ENCODE measurements at regions not wholly inside any gene's neighbourhood (a gene's known extent, or its start where the extent isn't known, plus 50 kb on each side); places are given as distances from the start of the nearest gene placed in this dataset.

DNA sequence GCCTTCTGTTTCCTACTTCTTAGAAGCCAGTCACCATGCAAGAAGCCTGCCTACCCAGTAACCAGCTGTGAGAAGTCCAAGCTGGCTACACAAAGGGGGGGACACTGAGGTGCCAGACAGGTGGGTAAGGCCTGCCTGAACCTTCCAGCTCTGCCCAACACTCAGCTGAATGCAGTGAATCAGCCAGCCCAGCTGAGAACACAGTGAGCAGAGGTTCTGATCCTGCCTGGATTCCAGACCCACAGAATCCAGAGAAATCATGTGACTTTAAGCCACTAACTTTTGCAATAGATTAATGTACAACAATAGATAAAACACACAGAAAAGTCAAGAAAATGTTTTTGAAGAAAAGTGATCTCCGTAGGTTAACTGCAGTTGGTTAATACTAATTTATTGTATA lies 151.7 kb downstream of the EFNB2 start:
- peaks cover 6 to 16% of the 10 kb centered on the region in 2 donors for H3K4me1 ChIP-seq (ENCODE audit: control insufficient read depth in 2 of 2, insufficient read depth in 1 of 2, low read depth in 1 of 2, low read length in 2 of 2)
- H2AFZ ChIP-seq (ENCODE audit: low read length), result no peak overlapping the region
- H3K27me3 ChIP-seq (ENCODE audit: control insufficient read depth in 3 of 3, insufficient read depth in 3 of 3, low read depth in 1 of 3, low read length in 3 of 3), result no peaks in the 10 kb centered on the region
- no peak overlapping the region for H3K9ac ChIP-seq (ENCODE audit: low read depth, low read length, poor library complexity)
- no peak overlapping the region for H2BK120ac ChIP-seq (ENCODE audit: low read depth, low read length)
- H3K79me1 ChIP-seq (ENCODE audit: low read depth, low read length), result no peaks in the 10 kb centered on the region
- no peak overlapping the region for H4K91ac ChIP-seq (ENCODE audit: low read depth, low read length, poor library complexity)
- H3K4me2 ChIP-seq (ENCODE audit: insufficient read depth, low read length, poor library complexity, severe bottlenecking), result no peak overlapping the region
- no peak overlapping the region for H2AK5ac ChIP-seq (ENCODE audit: low read depth, low read length)
- no peak overlapping the region for H2BK12ac ChIP-seq (ENCODE audit: low read length)
- WGBS, 2 donors (ENCODE audit: extremely low coverage in 2 of 2, insufficient read length in 2 of 2, insufficient replicate concordance in 1 of 2), result no CpG with 5 or more reads among the region's 1 CpG
- H3K36me3 ChIP-seq (replicated peaks in 1 of 2; ENCODE audit: control insufficient read depth in 2 of 2, insufficient read depth in 2 of 2, low read length in 2 of 2), result no peaks in the 10 kb centered on the region
- no peak overlapping the region for H3K14ac ChIP-seq (ENCODE audit: low read length)
- no peak overlapping the region for H3K4ac ChIP-seq (ENCODE audit: low read length)
- no peak overlapping the region for H3K27ac ChIP-seq (replicated peaks; ENCODE audit: low read length)
- H2BK15ac ChIP-seq (ENCODE audit: low read length), result no peak overlapping the region
- no peak overlapping the region for H3K4me3 ChIP-seq (ENCODE audit: low read length in 2 of 2)
- no peak overlapping the region for H3K18ac ChIP-seq (ENCODE audit: low read length)
- DNase-seq (ENCODE audit: low spot score), result no peak
- no peak overlapping the region for H2BK5ac ChIP-seq (ENCODE audit: low read length)
- H3K9me3 ChIP-seq (replicated peaks in 1 of 2; ENCODE audit: control insufficient read depth in 2 of 2, insufficient read depth in 1 of 2, low read depth in 1 of 2, low read length in 2 of 2), result peaks cover 2 to 4% of the 10 kb centered on the region in 2 donors
- no peak overlapping the region for H3K23ac ChIP-seq (ENCODE audit: low read depth, low read length, poor library complexity)
- H4K8ac ChIP-seq (ENCODE audit: low read depth, low read length), result no peak overlapping the region

DNA sequence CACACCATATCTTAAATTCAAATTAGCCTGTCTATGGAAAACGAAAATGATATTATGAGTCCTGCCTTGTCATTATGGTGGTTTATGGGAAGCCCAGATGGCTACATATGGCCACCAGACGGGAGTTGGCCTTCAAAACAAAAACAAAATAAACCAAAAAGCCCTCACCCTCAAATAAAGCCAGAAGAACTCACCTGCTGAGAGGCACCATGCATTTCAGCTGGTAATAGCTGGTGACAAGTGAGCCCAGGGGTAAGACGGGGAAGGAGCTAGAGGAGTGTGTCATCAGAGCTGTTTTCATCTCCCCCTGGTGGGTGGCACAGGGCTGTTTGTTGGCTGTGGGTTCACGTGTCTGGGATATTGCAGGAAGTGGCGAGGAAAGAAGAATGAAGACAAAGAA lies 152.9 kb downstream of the EFNB2 start:
- Histone ChIP-seq H3K4me1 (ENCODE audit: control insufficient read depth in 2 of 2, insufficient read depth in 1 of 2, low read depth in 1 of 2, low read length in 2 of 2) (peaks cover 6 to 16% of the 10 kb centered on the region in 2 donors), H3K14ac (ENCODE audit: low read length) (no peak overlapping the region), H3K9ac (ENCODE audit: low read depth, low read length, poor library complexity) (no peak overlapping the region), H3K9me3 (replicated peaks in 1 of 2; ENCODE audit: control insufficient read depth in 2 of 2, insufficient read depth in 1 of 2, low read depth in 1 of 2, low read length in 2 of 2) (peaks cover 0 to 1% of the 10 kb centered on the region in 2 donors), H2BK15ac (ENCODE audit: low read length) (no peak overlapping the region), H3K27ac (replicated peaks; ENCODE audit: low read length) (no peak overlapping the region), H3K79me1 (ENCODE audit: low read depth, low read length) (no peaks in the 10 kb centered on the region), H2BK5ac (ENCODE audit: low read length) (no peak overlapping the region), H3K4ac (ENCODE audit: low read length) (no peak overlapping the region), H4K91ac (ENCODE audit: low read depth, low read length, poor library complexity) (no peak overlapping the region), H3K27me3 (ENCODE audit: control insufficient read depth in 3 of 3, insufficient read depth in 3 of 3, low read depth in 1 of 3, low read length in 3 of 3) (no peaks in the 10 kb centered on the region), H3K23ac (ENCODE audit: low read depth, low read length, poor library complexity) (no peak overlapping the region), H2BK120ac (ENCODE audit: low read depth, low read length) (no peak overlapping the region), H3K4me2 (ENCODE audit: insufficient read depth, low read length, poor library complexity, severe bottlenecking) (no peak overlapping the region), H2AK5ac (ENCODE audit: low read depth, low read length) (no peak overlapping the region), H4K8ac (ENCODE audit: low read depth, low read length) (no peak overlapping the region), H2AFZ (ENCODE audit: low read length) (no peak overlapping the region), H3K18ac (ENCODE audit: low read length) (no peak overlapping the region), H3K4me3 (ENCODE audit: low read length in 2 of 2) (no peak overlapping the region), H2BK12ac (ENCODE audit: low read length) (no peak overlapping the region), H3K36me3 (replicated peaks in 1 of 2; ENCODE audit: control insufficient read depth in 2 of 2, insufficient read depth in 2 of 2, low read length in 2 of 2) (no peaks in the 10 kb centered on the region)
- WGBS, 2 donors (ENCODE audit: extremely low coverage in 2 of 2, insufficient read length in 2 of 2, insufficient replicate concordance in 1 of 2), result no CpG with 5 or more reads among the region's 5 CpGs
- no peak for DNase-seq (ENCODE audit: low spot score)

DNA sequence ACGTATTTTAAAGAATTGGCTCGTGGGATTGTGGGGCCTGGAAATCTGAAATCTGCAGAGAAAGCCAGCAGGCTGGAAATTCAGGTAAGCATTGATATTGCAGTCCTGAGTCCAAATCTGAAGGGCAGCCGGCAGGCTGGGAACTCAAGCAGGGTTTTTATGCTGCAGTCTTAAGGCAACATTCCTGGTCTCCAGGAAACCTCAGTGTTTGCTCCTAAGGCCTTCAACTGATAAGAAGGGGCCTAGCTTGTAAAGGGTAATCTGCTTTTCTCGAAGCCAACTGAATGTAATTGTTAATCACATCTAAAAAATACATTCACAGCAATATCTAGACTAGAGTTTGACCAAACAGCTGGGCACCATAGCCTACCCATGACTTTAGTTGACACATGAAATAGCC lies 154.4 kb downstream of the EFNB2 start:
- Histone ChIP-seq H3K9me3 (replicated peaks in 1 of 2; ENCODE audit: control insufficient read depth in 2 of 2, insufficient read depth in 1 of 2, low read depth in 1 of 2, low read length in 2 of 2) (peaks cover 0 to 1% of the 10 kb centered on the region in 2 donors), H3K27ac (replicated peaks; ENCODE audit: low read length) (no peak overlapping the region), H2BK15ac (ENCODE audit: low read length) (no peak overlapping the region), H3K23ac (ENCODE audit: low read depth, low read length, poor library complexity) (no peak overlapping the region), H3K27me3 (ENCODE audit: control insufficient read depth in 3 of 3, insufficient read depth in 3 of 3, low read depth in 1 of 3, low read length in 3 of 3) (no peaks in the 10 kb centered on the region), H3K4me1 (ENCODE audit: control insufficient read depth in 2 of 2, insufficient read depth in 1 of 2, low read depth in 1 of 2, low read length in 2 of 2) (peaks cover 6 to 16% of the 10 kb centered on the region in 2 donors), H2AK5ac (ENCODE audit: low read depth, low read length) (no peak overlapping the region), H4K8ac (ENCODE audit: low read depth, low read length) (no peak overlapping the region), H4K91ac (ENCODE audit: low read depth, low read length, poor library complexity) (no peak overlapping the region), H3K18ac (ENCODE audit: low read length) (no peak overlapping the region), H3K14ac (ENCODE audit: low read length) (no peak overlapping the region), H2BK120ac (ENCODE audit: low read depth, low read length) (no peak overlapping the region), H3K4me2 (ENCODE audit: insufficient read depth, low read length, poor library complexity, severe bottlenecking) (no peak overlapping the region), H3K4ac (ENCODE audit: low read length) (no peak overlapping the region), H3K4me3 (ENCODE audit: low read length in 2 of 2) (no peak overlapping the region), H2BK5ac (ENCODE audit: low read length) (no peak overlapping the region), H2BK12ac (ENCODE audit: low read length) (no peak overlapping the region), H3K36me3 (replicated peaks in 1 of 2; ENCODE audit: control insufficient read depth in 2 of 2, insufficient read depth in 2 of 2, low read length in 2 of 2) (no peaks in the 10 kb centered on the region), H3K9ac (ENCODE audit: low read depth, low read length, poor library complexity) (no peak overlapping the region), H3K79me1 (ENCODE audit: low read depth, low read length) (no peaks in the 10 kb centered on the region), H2AFZ (ENCODE audit: low read length) (no peak overlapping the region)
- DNase-seq (ENCODE audit: low spot score), result no peak
- WGBS, 2 donors (ENCODE audit: extremely low coverage in 2 of 2, insufficient read length in 2 of 2, insufficient replicate concordance in 1 of 2), result no CpG with 5 or more reads among the region's 4 CpGs

DNA sequence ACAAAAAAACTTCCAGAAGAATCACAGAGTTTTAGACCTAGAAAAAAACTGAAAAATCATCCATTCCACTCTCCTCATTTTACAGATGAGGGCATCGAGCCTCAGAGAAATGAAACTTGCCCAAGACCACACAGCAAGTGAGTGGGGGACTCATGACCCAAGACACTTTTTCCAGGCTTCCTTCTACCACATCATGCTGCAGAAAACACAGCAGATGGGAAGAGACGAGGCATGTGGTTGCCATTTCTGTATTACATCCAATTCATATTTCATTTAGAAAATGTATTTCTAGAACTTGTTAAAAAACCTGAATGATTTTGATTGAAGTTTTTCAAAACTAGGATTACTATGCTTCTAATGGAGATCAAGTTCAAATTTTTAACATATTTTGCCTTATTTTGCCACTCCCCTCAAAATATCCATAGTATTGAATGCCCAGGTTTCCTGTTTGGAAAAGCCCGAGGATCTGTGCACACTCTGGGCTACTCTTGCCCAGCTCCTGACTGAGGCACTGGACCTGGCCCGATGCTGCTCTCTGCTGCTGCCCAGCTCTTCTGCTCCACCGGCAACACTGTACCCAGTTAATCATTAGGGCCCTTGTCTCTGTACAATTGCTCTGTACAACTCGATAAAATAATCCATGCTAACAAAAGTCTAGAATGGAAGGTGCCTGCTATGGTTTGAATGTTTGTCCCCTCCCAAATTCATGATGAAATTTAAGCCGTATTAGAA lies 157.4 kb downstream of the EFNB2 start:
- peaks cover 6 to 16% of the 10 kb centered on the region in 2 donors for H3K4me1 ChIP-seq (ENCODE audit: control insufficient read depth in 2 of 2, insufficient read depth in 1 of 2, low read depth in 1 of 2, low read length in 2 of 2)
- no peak overlapping the region for H2BK5ac ChIP-seq (ENCODE audit: low read length)
- WGBS, 2 donors (ENCODE audit: extremely low coverage in 2 of 2, insufficient read length in 2 of 2, insufficient replicate concordance in 1 of 2), result no CpG with 5 or more reads among the region's 7 CpGs

More for the DNA sequence above, 157.4 kb downstream of the EFNB2 start:
- no peak overlapping the region for H4K8ac ChIP-seq (ENCODE audit: low read depth, low read length)
- H3K14ac ChIP-seq (ENCODE audit: low read length), result no peak overlapping the region
- no peak overlapping the region for H3K4me2 ChIP-seq (ENCODE audit: insufficient read depth, low read length, poor library complexity, severe bottlenecking)
- H2AK5ac ChIP-seq (ENCODE audit: low read depth, low read length), result no peak overlapping the region
- H3K18ac ChIP-seq (ENCODE audit: low read length), result no peak overlapping the region
- no peak overlapping the region for H2BK15ac ChIP-seq (ENCODE audit: low read length)
- no peaks in the 10 kb centered on the region for H3K27me3 ChIP-seq (ENCODE audit: control insufficient read depth in 3 of 3, insufficient read depth in 3 of 3, low read depth in 1 of 3, low read length in 3 of 3)
- no peak overlapping the region for H3K27ac ChIP-seq (replicated peaks; ENCODE audit: low read length)
- H4K91ac ChIP-seq (ENCODE audit: low read depth, low read length, poor library complexity), result no peak overlapping the region
- peaks cover 0 to 1% of the 10 kb centered on the region in 2 donors for H3K9me3 ChIP-seq (replicated peaks in 1 of 2; ENCODE audit: control insufficient read depth in 2 of 2, insufficient read depth in 1 of 2, low read depth in 1 of 2, low read length in 2 of 2)
- DNase-seq (ENCODE audit: low spot score), result no peak
- no peaks in the 10 kb centered on the region for H3K79me1 ChIP-seq (ENCODE audit: low read depth, low read length)
- no peak overlapping the region for H3K23ac ChIP-seq (ENCODE audit: low read depth, low read length, poor library complexity)
- H3K4ac ChIP-seq (ENCODE audit: low read length), result no peak overlapping the region
- H2BK120ac ChIP-seq (ENCODE audit: low read depth, low read length), result no peak overlapping the region
- no peak overlapping the region for H3K9ac ChIP-seq (ENCODE audit: low read depth, low read length, poor library complexity)
- H2BK12ac ChIP-seq (ENCODE audit: low read length), result no peak overlapping the region
- H3K36me3 ChIP-seq (replicated peaks in 1 of 2; ENCODE audit: control insufficient read depth in 2 of 2, insufficient read depth in 2 of 2, low read length in 2 of 2), result no peaks in the 10 kb centered on the region
- H3K4me3 ChIP-seq (ENCODE audit: low read length in 2 of 2), result no peak overlapping the region
- no peak overlapping the region for H2AFZ ChIP-seq (ENCODE audit: low read length)

Measured in neuronal stem cell (in vitro differentiated cells).